Transverse colon (tissue), 4 donors: ENCODE measurements at regions not wholly inside any gene's neighbourhood (a gene's known extent, or its start where the extent isn't known, plus 50 kb on each side); places are given as distances from the start of the nearest gene placed in this dataset.

Experiments used
- DNase-seq: peaks from one replicate; pipeline ENCODE4 v3.0.0-alpha.2; 2019
- H3K27ac ChIP-seq, 4 donors: fragments of 200-600 bp; sonication (generic); 2 replicates each; pipeline ENCODE4 v1.5.1; 2016 to 2018; ENCODE audit warnings: inconsistent platforms in 4 of 4
- H3K27me3 ChIP-seq: fragments of 200-600 bp; sonication (generic); 2 replicates; pipeline ENCODE4 v1.5.1; 2017; ENCODE audit warnings: inconsistent platforms
- H3K36me3 ChIP-seq, 4 donors: fragments of 200-600 bp; sonication (generic); 2 replicates each; pipeline ENCODE4 v1.5.1; 2017 to 2019; ENCODE audit warnings: inconsistent platforms in 4 of 4
- H3K4me1 ChIP-seq, 4 donors: fragments of 200-600 bp; sonication (generic); 2 replicates each; pipeline ENCODE4 v1.5.1; 2017 to 2020; ENCODE audit warnings: inconsistent platforms in 4 of 4
- H3K4me3 ChIP-seq, 4 donors: fragments of 200-600 bp; sonication (generic); 1 replicate in 1 of 4; 2 replicates in 3 of 4; pipeline versions ENCODE4 v1.5.1 to v1.6.1; 2017 to 2019; ENCODE audit warnings: inconsistent platforms in 4 of 4
- H3K9me3 ChIP-seq, 2 donors: fragments of 200-600 bp; sonication (generic); 2 replicates each; pipeline ENCODE4 v1.5.1; 2017 to 2019; ENCODE audit warnings: inconsistent platforms in 2 of 2
- EP300 ChIP-seq: sonication (generic); formaldehyde crosslinking; IDR thresholded peaks from one replicate; pipeline ENCODE4 v1.6.1; 2017; ENCODE audit warnings: antibody characterized with exemption, low read depth
- POLR2A ChIP-seq: fragments of 450-650 bp; IDR thresholded peaks from one replicate; pipeline ENCODE4 v1.6.1; 2016; ENCODE audit warnings: antibody characterized with exemption, mild to moderate bottlenecking, moderate library complexity
- POLR2AphosphoS5 ChIP-seq, 3 donors: sonication (generic); formaldehyde crosslinking; IDR thresholded peaks; one replicate each; pipeline ENCODE4 v1.6.1; 2016; ENCODE audit warnings: antibody characterized with exemption in 3 of 3
- WGBS, 2 donors: methylation state at CpG; one replicate each; pipeline ENCODE4 v1.1.5; 2018; ENCODE audit warnings: low coverage in 1 of 2; 5-methylcytosine and 5-hydroxymethylcytosine counted together
- in situ Hi-C, 4 donors: fragments of 200-750 bp; cut with MboI; loops; one replicate each; pipeline versions ENCODE4 v1.15.0 to v1.15.1; 2017; ENCODE audit warnings: low sequenced_read_pairs in 3 of 4, low pct_ligation_motif_present in 1 of 4, low pct_unique_long_range_greater_than_20kb in 1 of 4
- intact Hi-C: fragments of 100-400 bp; cut with DNase I; formaldehyde crosslinking; loops from one replicate; pipeline ENCODE4 v1.15.1; 2023; ENCODE audit warnings: low total_unique reads
- TF ChIP-seq, protein P1 (sequence below), 5 experiments: fragments of 200-600 bp in 3 of 5; fragments of 450-650 bp in 2 of 5; sonication (generic) in 3 of 5; IDR thresholded peaks; 1 replicate in 2 of 5; 2 replicates in 3 of 5; pipeline ENCODE4 v1.5.1; 2016 to 2017; ENCODE audit warnings: antibody characterized with exemption in 5 of 5, inconsistent platforms in 3 of 5, mild to moderate bottlenecking in 2 of 5, moderate library complexity in 1 of 5

GRCh38 chr20:20931632-20932031 lies 174.5 kb downstream of the LINC00237 start:
- H3K9me3 ChIP-seq = no peaks in the 10 kb centered on the region
- 74 to 81% methylated on average over 3 of the region's 3 CpGs for WGBS, 2 donors
- no peak overlapping the region for H3K4me3 ChIP-seq
- no peaks in the 10 kb centered on the region for H3K4me1 ChIP-seq
- no peaks in the 10 kb centered on the region for H3K27me3 ChIP-seq
- H3K27ac ChIP-seq = no peak overlapping the region
- no peak for TF ChIP-seq POLR2A
- TF ChIP-seq, protein P1, sequence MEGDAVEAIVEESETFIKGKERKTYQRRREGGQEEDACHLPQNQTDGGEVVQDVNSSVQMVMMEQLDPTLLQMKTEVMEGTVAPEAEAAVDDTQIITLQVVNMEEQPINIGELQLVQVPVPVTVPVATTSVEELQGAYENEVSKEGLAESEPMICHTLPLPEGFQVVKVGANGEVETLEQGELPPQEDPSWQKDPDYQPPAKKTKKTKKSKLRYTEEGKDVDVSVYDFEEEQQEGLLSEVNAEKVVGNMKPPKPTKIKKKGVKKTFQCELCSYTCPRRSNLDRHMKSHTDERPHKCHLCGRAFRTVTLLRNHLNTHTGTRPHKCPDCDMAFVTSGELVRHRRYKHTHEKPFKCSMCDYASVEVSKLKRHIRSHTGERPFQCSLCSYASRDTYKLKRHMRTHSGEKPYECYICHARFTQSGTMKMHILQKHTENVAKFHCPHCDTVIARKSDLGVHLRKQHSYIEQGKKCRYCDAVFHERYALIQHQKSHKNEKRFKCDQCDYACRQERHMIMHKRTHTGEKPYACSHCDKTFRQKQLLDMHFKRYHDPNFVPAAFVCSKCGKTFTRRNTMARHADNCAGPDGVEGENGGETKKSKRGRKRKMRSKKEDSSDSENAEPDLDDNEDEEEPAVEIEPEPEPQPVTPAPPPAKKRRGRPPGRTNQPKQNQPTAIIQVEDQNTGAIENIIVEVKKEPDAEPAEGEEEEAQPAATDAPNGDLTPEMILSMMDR (IDR thresholded peaks at IDR 0.05) = no peak
- TF ChIP-seq EP300 = no peak
- no peak for TF ChIP-seq POLR2AphosphoS5 (IDR thresholded peaks at IDR 0.05)
- H3K36me3 ChIP-seq = no peaks in the 10 kb centered on the region
- DNase-seq = no peak
- intact Hi-C loops = no loop called here
- in situ Hi-C loops = no loop called here

DNA sequence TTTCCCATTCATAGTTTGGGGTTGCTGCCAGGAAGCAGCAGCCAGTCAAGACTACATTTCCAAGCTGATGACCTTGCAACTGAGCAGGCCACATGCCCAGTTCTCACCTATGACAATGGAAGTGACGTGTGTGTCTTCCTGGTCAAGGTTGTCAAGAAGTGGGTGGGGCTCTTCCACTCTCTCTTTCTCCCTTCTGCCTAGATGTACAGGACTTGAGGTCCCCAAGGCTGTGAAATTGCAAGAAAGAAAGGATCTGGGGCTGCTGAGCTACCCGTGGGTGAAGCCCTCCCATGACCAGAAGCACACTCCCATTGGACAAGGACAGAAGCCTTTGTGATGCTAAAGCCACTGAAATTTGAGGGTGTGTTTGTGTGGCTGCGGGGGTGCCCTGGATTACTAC lies 175.1 kb downstream of the LINC00237 start:
- 54% methylated on average over 3 of the region's 3 CpGs; no CpG with 5 or more reads in 1 of the 2 donors for WGBS, 2 donors
- H3K27ac ChIP-seq = no peak overlapping the region
- no peaks in the 10 kb centered on the region for H3K36me3 ChIP-seq
- no peaks in the 10 kb centered on the region for H3K27me3 ChIP-seq
- TF ChIP-seq POLR2AphosphoS5 (IDR thresholded peaks at IDR 0.05) (no peak), POLR2A (no peak), EP300 (no peak)
- TF ChIP-seq, protein P1 (IDR thresholded peaks at IDR 0.05) = no peak
- no peaks in the 10 kb centered on the region for H3K4me1 ChIP-seq
- DNase-seq = no peak
- in situ Hi-C loops = no loop called here
- H3K4me3 ChIP-seq = no peak overlapping the region
- intact Hi-C loops = no loop called here
- H3K9me3 ChIP-seq = no peaks in the 10 kb centered on the region

- intact Hi-C loops = no loop called here
- DNase-seq = no peak
- H3K27ac ChIP-seq = no peak overlapping the region
- no peaks in the 10 kb centered on the region for H3K27me3 ChIP-seq
- H3K4me3 ChIP-seq = no peak overlapping the region
- in situ Hi-C loops = no loop called here
- TF ChIP-seq POLR2A (no peak), EP300 (no peak), POLR2AphosphoS5 (IDR thresholded peaks at IDR 0.05) (no peak)
- TF ChIP-seq, protein P1 (IDR thresholded peaks at IDR 0.05) = no peak
- H3K36me3 ChIP-seq = no peaks in the 10 kb centered on the region
- no peaks in the 10 kb centered on the region for H3K9me3 ChIP-seq
- 76 to 91% methylated on average over 1 of the region's 1 CpG for WGBS, 2 donors
- no peaks in the 10 kb centered on the region for H3K4me1 ChIP-seq
Measured at GRCh38 chr20:20930500-20930899, 175.7 kb downstream of the LINC00237 start.

- Histone ChIP-seq H3K4me3 (no peak overlapping the region), H3K36me3 (no peaks in the 10 kb centered on the region), H3K27me3 (no peaks in the 10 kb centered on the region), H3K9me3 (no peaks in the 10 kb centered on the region), H3K27ac (no peak overlapping the region), H3K4me1 (no peaks in the 10 kb centered on the region)
- in situ Hi-C loops (no loop called here), intact Hi-C loops (no loop called here)
- TF ChIP-seq POLR2A = no peak
- WGBS, 2 donors = 47 to 50% methylated on average over 5 of the region's 5 CpGs
- no peak for DNase-seq
Measured at GRCh38 chr20:20929341-20929740, 176.8 kb downstream of the LINC00237 start.

- H3K36me3 ChIP-seq = no peaks in the 10 kb centered on the region
- H3K4me3 ChIP-seq = no peak overlapping the region
- no peak overlapping the region for H3K27ac ChIP-seq
- H3K4me1 ChIP-seq = no peaks in the 10 kb centered on the region
- no peak for DNase-seq
- TF ChIP-seq, protein P1 (IDR thresholded peaks at IDR 0.05) = no peak
- TF ChIP-seq POLR2AphosphoS5 (IDR thresholded peaks at IDR 0.05) (no peak), POLR2A (no peak), EP300 (no peak)
- WGBS, 2 donors = 65% methylated on average over 8 of the region's 8 CpGs; no CpG with 5 or more reads in 1 of the 2 donors
- H3K9me3 ChIP-seq = no peaks in the 10 kb centered on the region
- H3K27me3 ChIP-seq = no peaks in the 10 kb centered on the region
- in situ Hi-C loops = no loop called here
- intact Hi-C loops = no loop called here
Measured at GRCh38 chr20:20926222-20926905, 179.8 kb downstream of the LINC00237 start.
